ENCODE measurements at regions not wholly inside any gene's neighbourhood (a gene's known extent, or its start where the extent isn't known, plus 50 kb on each side); places are given as distances from the start of the nearest gene placed in this dataset.

DNA sequence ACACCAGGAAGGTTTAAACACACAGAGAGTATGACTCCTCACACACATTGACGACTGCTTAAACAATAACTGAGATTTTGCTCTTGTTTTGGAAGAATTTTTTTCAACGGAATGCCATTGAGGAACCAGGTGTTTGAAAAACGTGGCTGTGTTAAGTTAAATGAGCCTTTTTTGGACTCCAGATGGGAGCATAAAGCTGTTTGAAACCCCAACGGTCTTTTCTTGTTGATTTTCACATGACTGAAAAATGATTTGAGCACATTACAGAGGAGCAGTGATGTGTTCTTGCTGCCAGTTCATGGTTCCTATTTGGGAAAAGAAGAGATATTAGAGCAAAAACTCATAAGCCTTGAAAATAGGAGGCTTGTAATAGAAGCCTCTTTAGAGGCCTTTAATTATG is 97.8 kb upstream of the SELENOK start:
- DNase-seq: no peak
- H3K4me1 ChIP-seq (ENCODE audit: insufficient read depth): no peaks in the 10 kb centered on the region
- no peaks in the 10 kb centered on the region for H3K9me2 ChIP-seq (ENCODE audit: insufficient read depth)
- 1 to 4% methylated on average over 4 of the region's 4 CpGs for WGBS, 2 experiments (ENCODE audit: low coverage in 1 of 2, low lambda C conversion rate in 2 of 2, missing lambda C conversion rate in 2 of 2)
- H3K9me3 ChIP-seq (ENCODE audit: low read depth): no peaks in the 10 kb centered on the region
- TF ChIP-seq EZH2phosphoT487 (IDR thresholded peaks at IDR 0.05; ENCODE audit: insufficient read depth, low read depth): no peak
- TF ChIP-seq EZH2 (IDR thresholded peaks at IDR 0.05; ENCODE audit: insufficient read depth, poor library complexity, severe bottlenecking): no peak
- no peak overlapping the region for H2AFZ ChIP-seq
- no peak overlapping the region for H3K9ac ChIP-seq
- H3K36me3 ChIP-seq (ENCODE audit: low read depth): no peaks in the 10 kb centered on the region
- H3F3A ChIP-seq (ENCODE audit: insufficient read depth): no peaks in the 10 kb centered on the region
- H3K79me2 ChIP-seq (ENCODE audit: insufficient read depth): no peaks in the 10 kb centered on the region
- in situ Hi-C loops (cut with MboI): no loop called here
- H3K4me2 ChIP-seq (ENCODE audit: unreplicated experiment): no peak overlapping the region
- H3K27ac ChIP-seq: no peak overlapping the region
- H3K27me3 ChIP-seq (replicated peaks; ENCODE audit: insufficient read depth): no peaks in the 10 kb centered on the region
- no peak overlapping the region for H3K4me3 ChIP-seq
- no peaks in the 10 kb centered on the region for H4K20me1 ChIP-seq (ENCODE audit: insufficient read depth)

DNA sequence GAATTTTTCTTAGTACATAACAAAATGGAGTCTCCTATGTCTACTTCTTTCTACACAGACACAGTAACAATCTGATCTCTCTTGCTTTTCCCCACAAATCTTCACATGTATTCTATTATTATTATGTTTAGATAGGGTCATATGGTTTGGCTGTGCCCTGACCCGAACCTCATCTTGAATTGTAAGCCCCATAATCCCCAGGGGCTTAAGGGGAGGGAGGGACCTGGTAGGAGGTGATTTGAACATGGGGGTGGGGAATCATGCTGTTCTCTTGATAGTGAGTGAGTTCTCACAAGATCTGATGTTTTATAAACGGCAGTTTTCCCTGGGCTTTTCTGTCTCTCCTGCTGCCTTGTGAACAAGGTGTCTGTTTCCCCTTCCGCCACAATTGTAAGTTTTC is 86.7 kb upstream of the SELENOK start:
- Histone ChIP-seq H3K4me3 (no peak overlapping the region), H3F3A (ENCODE audit: insufficient read depth) (no peaks in the 10 kb centered on the region), H3K4me2 (ENCODE audit: unreplicated experiment) (no peak overlapping the region), H3K9me3 (ENCODE audit: low read depth) (no peaks in the 10 kb centered on the region), H3K27me3 (replicated peaks; ENCODE audit: insufficient read depth) (no peaks in the 10 kb centered on the region), H3K9ac (no peak overlapping the region), H3K27ac (no peak overlapping the region), H4K20me1 (ENCODE audit: insufficient read depth) (no peaks in the 10 kb centered on the region), H3K79me2 (ENCODE audit: insufficient read depth) (no peaks in the 10 kb centered on the region), H2AFZ (no peak overlapping the region), H3K36me3 (ENCODE audit: low read depth) (no peaks in the 10 kb centered on the region), H3K4me1 (ENCODE audit: insufficient read depth) (no peaks in the 10 kb centered on the region), H3K9me2 (ENCODE audit: insufficient read depth) (no peaks in the 10 kb centered on the region)
- no peak for TF ChIP-seq EZH2phosphoT487 (IDR thresholded peaks at IDR 0.05; ENCODE audit: insufficient read depth, low read depth)
- TF ChIP-seq EZH2 (IDR thresholded peaks at IDR 0.05; ENCODE audit: insufficient read depth, poor library complexity, severe bottlenecking): no peak
- in situ Hi-C loops (cut with MboI): no loop called here
- 30 to 40% methylated on average over 3 of the region's 3 CpGs for WGBS, 2 experiments (ENCODE audit: low coverage in 1 of 2, low lambda C conversion rate in 2 of 2, missing lambda C conversion rate in 2 of 2)
- no peak for DNase-seq

DNA sequence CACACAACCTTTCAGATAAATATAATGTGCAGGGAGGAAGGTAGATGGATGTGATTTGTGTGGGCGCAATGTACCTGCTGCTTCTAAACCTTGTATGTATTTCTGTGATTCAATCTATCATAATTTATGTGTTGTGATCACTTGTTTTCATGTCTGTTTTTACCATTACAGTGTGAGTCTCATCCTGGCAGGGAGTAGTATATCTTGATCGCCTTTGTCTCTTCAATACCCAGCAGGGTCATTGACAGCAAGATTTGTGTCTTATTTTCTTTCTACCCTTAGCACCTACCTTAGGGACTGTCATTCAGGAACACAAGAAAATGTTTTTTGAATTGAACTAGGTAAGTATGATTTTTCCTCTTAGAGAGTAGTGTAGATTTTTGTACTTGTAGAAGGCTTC is 83.7 kb upstream of the SELENOK start:
- no peak overlapping the region for H3K27ac ChIP-seq
- no peaks in the 10 kb centered on the region for H3K9me2 ChIP-seq (ENCODE audit: insufficient read depth)
- H3K9me3 ChIP-seq (ENCODE audit: low read depth): no peaks in the 10 kb centered on the region
- 52 to 57% methylated on average over 2 of the region's 2 CpGs for WGBS, 2 experiments (ENCODE audit: low coverage in 1 of 2, low lambda C conversion rate in 2 of 2, missing lambda C conversion rate in 2 of 2)
- H3K4me1 ChIP-seq (ENCODE audit: insufficient read depth): no peaks in the 10 kb centered on the region
- no peak overlapping the region for H3K4me2 ChIP-seq (ENCODE audit: unreplicated experiment)
- in situ Hi-C loops (cut with MboI): no loop called here
- no peaks in the 10 kb centered on the region for H4K20me1 ChIP-seq (ENCODE audit: insufficient read depth)
- DNase-seq: no peak
- H3K27me3 ChIP-seq (replicated peaks; ENCODE audit: insufficient read depth): no peaks in the 10 kb centered on the region
- no peak overlapping the region for H3K4me3 ChIP-seq
- H3F3A ChIP-seq (ENCODE audit: insufficient read depth): no peaks in the 10 kb centered on the region
- no peak overlapping the region for H2AFZ ChIP-seq
- TF ChIP-seq EZH2phosphoT487 (IDR thresholded peaks at IDR 0.05; ENCODE audit: insufficient read depth, low read depth) (no peak), EZH2 (IDR thresholded peaks at IDR 0.05; ENCODE audit: insufficient read depth, poor library complexity, severe bottlenecking) (no peak)
- no peaks in the 10 kb centered on the region for H3K79me2 ChIP-seq (ENCODE audit: insufficient read depth)
- H3K36me3 ChIP-seq (ENCODE audit: low read depth): no peaks in the 10 kb centered on the region
- no peak overlapping the region for H3K9ac ChIP-seq

DNA sequence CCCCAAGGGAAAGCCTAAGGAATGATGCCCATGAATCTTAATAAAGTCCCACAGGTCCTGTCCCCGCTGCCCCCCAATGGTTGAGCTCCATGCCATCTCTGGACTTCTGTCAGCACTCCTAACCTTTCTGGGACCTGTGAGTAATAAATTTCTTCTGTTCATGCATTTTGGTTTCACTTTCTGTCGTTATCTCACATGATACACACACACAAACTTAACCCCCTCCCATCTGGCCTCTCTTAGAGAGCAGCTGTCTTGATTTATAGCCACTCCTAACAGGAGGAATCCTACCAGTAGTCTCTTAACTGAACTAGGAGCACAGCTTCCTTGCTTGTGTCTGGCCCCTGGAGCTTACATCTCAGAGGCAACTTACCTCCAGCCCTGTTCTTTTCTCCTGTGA is 82.7 kb upstream of the SELENOK start:
- no peak overlapping the region for H3K27ac ChIP-seq
- H3K79me2 ChIP-seq (ENCODE audit: insufficient read depth): no peaks in the 10 kb centered on the region
- no peaks in the 10 kb centered on the region for H4K20me1 ChIP-seq (ENCODE audit: insufficient read depth)
- DNase-seq: no peak
- WGBS, 2 experiments (ENCODE audit: low coverage in 1 of 2, low lambda C conversion rate in 2 of 2, missing lambda C conversion rate in 2 of 2): 5 to 7% methylated on average over 2 of the region's 2 CpGs
- no peaks in the 10 kb centered on the region for H3K27me3 ChIP-seq (replicated peaks; ENCODE audit: insufficient read depth)
- in situ Hi-C loops (cut with MboI): no loop called here
- no peak overlapping the region for H3K4me2 ChIP-seq (ENCODE audit: unreplicated experiment)
- H3K36me3 ChIP-seq (ENCODE audit: low read depth): no peaks in the 10 kb centered on the region
- H2AFZ ChIP-seq: no peak overlapping the region
- no peaks in the 10 kb centered on the region for H3K4me1 ChIP-seq (ENCODE audit: insufficient read depth)
- H3K9ac ChIP-seq: no peak overlapping the region
- H3F3A ChIP-seq (ENCODE audit: insufficient read depth): no peaks in the 10 kb centered on the region
- H3K9me2 ChIP-seq (ENCODE audit: insufficient read depth): no peaks in the 10 kb centered on the region
- H3K9me3 ChIP-seq (ENCODE audit: low read depth): no peaks in the 10 kb centered on the region
- no peak overlapping the region for H3K4me3 ChIP-seq
- TF ChIP-seq EZH2phosphoT487 (IDR thresholded peaks at IDR 0.05; ENCODE audit: insufficient read depth, low read depth) (no peak), EZH2 (IDR thresholded peaks at IDR 0.05; ENCODE audit: insufficient read depth, poor library complexity, severe bottlenecking) (no peak)

DNA sequence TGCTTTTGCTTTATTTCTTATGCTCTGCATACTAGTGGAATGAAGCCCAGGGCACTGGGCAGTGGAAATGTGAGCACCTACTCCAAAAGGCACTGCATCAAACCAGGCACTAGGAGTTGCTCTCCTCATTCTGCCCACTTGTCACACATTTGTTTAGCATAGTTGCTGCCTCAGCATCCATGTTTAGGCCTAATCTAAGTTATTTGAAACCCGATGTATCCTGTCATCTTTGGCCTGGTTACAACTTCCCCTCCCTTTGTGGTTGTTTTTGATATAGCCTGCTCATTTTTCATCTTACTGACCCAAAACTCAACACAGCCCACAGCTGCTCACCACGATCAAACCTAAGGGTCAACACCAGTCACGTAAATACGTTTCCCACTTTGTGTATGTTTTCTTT is 82.2 kb upstream of the SELENOK start:
- no peaks in the 10 kb centered on the region for H3K27me3 ChIP-seq (replicated peaks; ENCODE audit: insufficient read depth)
- no peaks in the 10 kb centered on the region for H3K79me2 ChIP-seq (ENCODE audit: insufficient read depth)
- no peaks in the 10 kb centered on the region for H3F3A ChIP-seq (ENCODE audit: insufficient read depth)
- no peaks in the 10 kb centered on the region for H3K9me3 ChIP-seq (ENCODE audit: low read depth)
- DNase-seq: no peak
- H3K4me2 ChIP-seq (ENCODE audit: unreplicated experiment): no peak overlapping the region
- WGBS, 2 experiments (ENCODE audit: low coverage in 1 of 2, low lambda C conversion rate in 2 of 2, missing lambda C conversion rate in 2 of 2): 18 to 20% methylated on average over 4 of the region's 4 CpGs
- no peak for TF ChIP-seq EZH2phosphoT487 (IDR thresholded peaks at IDR 0.05; ENCODE audit: insufficient read depth, low read depth)
- TF ChIP-seq EZH2 (IDR thresholded peaks at IDR 0.05; ENCODE audit: insufficient read depth, poor library complexity, severe bottlenecking): no peak
- H3K9me2 ChIP-seq (ENCODE audit: insufficient read depth): no peaks in the 10 kb centered on the region
- no peaks in the 10 kb centered on the region for H3K4me1 ChIP-seq (ENCODE audit: insufficient read depth)
- in situ Hi-C loops (cut with MboI): no loop called here
- no peaks in the 10 kb centered on the region for H3K36me3 ChIP-seq (ENCODE audit: low read depth)
- H3K4me3 ChIP-seq: no peak overlapping the region
- H4K20me1 ChIP-seq (ENCODE audit: insufficient read depth): no peaks in the 10 kb centered on the region
- H3K9ac ChIP-seq: no peak overlapping the region
- no peak overlapping the region for H3K27ac ChIP-seq
- H2AFZ ChIP-seq: no peak overlapping the region

Data from GM23248 (cell line).